ENCODE measurements at regions not wholly inside any gene's neighbourhood (a gene's known extent, or its start where the extent isn't known, plus 50 kb on each side); places are given as distances from the start of the nearest gene placed in this dataset.

DNA sequence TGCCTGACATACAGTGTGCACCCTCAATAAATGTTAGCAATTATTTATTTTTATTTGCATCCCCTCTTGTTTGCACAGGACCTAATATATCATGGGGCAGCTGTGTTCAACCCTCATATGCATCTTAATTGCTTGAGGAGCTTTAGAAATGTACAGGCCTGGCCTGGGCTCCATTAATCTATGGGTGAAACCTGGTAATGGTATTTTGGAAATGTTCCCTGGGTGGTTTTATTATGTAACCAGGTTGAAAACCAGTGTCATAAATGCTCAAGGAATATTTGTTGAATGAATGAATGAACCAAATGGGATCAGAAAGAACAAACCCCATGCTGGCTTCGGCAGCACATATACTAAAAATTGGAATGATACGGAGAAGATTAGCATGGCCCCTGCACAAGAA, 84.0 kb upstream of the PICALM start:
- TF ChIP-seq POLR2AphosphoS5 (IDR thresholded peaks at IDR 0.05) = no peak
- TF ChIP-seq POLR2A (IDR thresholded peaks at IDR 0.05) = no peak

All from gastroesophageal sphincter (tissue), 2 donors.